ENCODE measurements at regions not wholly inside any gene's neighbourhood (a gene's known extent, or its start where the extent isn't known, plus 50 kb on each side); places are given as distances from the start of the nearest gene placed in this dataset.

DNA sequence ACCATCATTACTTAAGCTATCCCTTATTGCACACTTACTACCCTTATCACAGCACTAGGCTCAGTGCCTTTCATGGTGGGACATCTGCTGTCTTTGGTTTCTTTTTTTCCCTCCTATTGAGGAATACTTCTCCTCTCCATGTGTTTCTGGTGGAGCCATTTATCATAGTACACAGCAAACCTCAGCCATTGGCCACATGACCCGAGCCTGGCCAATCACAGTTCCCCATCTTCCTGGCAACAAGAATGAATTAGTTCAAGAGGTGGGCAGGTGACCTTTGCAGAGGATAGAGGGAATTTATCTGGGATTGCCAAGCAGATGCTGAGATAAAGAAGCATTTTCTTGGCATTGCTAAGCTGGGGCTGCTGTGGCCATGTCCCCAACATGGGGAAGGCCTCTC is 101.1 kb upstream of the ZNF618 start:
- no peak overlapping the region for H3K4me3 ChIP-seq (ENCODE audit: extremely low read depth in 1 of 4, insufficient read depth in 2 of 4, low read depth in 3 of 4, low read length in 4 of 4)
- no peaks in the 10 kb centered on the region for H3K79me1 ChIP-seq (ENCODE audit: low read depth, low read length)
- H2AK5ac ChIP-seq (ENCODE audit: low read depth, low read length), result no peak overlapping the region
- no peaks in the 10 kb centered on the region for H3K9me3 ChIP-seq (ENCODE audit: insufficient read depth in 2 of 2, low read depth in 1 of 2, low read length in 1 of 2)
- no peak overlapping the region for H3K14ac ChIP-seq (ENCODE audit: insufficient read length)
- ChIA-PET POLR2A (ENCODE audit: partially characterized antibody) (no interaction called here), CTCF (ENCODE audit: partially characterized antibody) (interaction anchor here (2.1 kb wide), 1 partner anchor 9 kb away, joined by 5 read pairs; no protein-coding TSS in a partner anchor)
- H3K23ac ChIP-seq (ENCODE audit: insufficient read length), result no peak overlapping the region
- H4K91ac ChIP-seq (replicated peaks; ENCODE audit: insufficient read length, low read length), result no peak overlapping the region
- H2BK5ac ChIP-seq (ENCODE audit: low read depth, low read length), result no peak overlapping the region
- 0 out of 2 replicates have a peak, but pooled peaks have one; percentile 20 for TF ChIP-seq USF2 (IDR thresholded peaks at IDR 0.05; ENCODE audit: low read length)
- no peak for TF ChIP-seq NRF1 (IDR thresholded peaks at IDR 0.05; ENCODE audit: low read depth, low read length)
- TF ChIP-seq HDAC2 (IDR thresholded peaks at IDR 0.05; ENCODE audit: borderline replicate concordance in 1 of 2, low read depth in 2 of 2, low read length in 2 of 2), result no peak
- no peaks in the 10 kb centered on the region for H3K79me2 ChIP-seq (ENCODE audit: control insufficient read depth in 1 of 2, insufficient read depth in 2 of 2, low read length in 2 of 2)
- no peak overlapping the region for H2BK12ac ChIP-seq (ENCODE audit: low read depth, low read length)
- H3K4me1 ChIP-seq (replicated peaks in 1 of 4; ENCODE audit: control insufficient read depth in 3 of 4, insufficient read depth in 4 of 4, low read length in 3 of 4), result no peaks in the 10 kb centered on the region
- no peak overlapping the region for H2BK15ac ChIP-seq (ENCODE audit: low read length)
- H3K36me3 ChIP-seq (ENCODE audit: control insufficient read depth in 2 of 4, insufficient read depth in 4 of 4, low read length in 3 of 4), result no peaks in the 10 kb centered on the region
- no peaks in the 10 kb centered on the region for H4K20me1 ChIP-seq (replicated peaks in 1 of 2; ENCODE audit: control insufficient read depth in 1 of 2, insufficient read depth in 2 of 2, low read length in 2 of 2)
- H2BK120ac ChIP-seq (replicated peaks; ENCODE audit: low read depth, low read length), result no peak overlapping the region
- peak overlapping the region; percentile 77; the same call in 1 of the 2 replicates for H2AFZ ChIP-seq (ENCODE audit: low read length)
- H3K23me2 ChIP-seq (ENCODE audit: low read depth, low read length), result no peaks in the 10 kb centered on the region
- H3K18ac ChIP-seq (ENCODE audit: extremely low read depth, low read length), result no peak overlapping the region
- DNase-seq (ENCODE audit: low read depth in 1 of 2, low spot score in 2 of 2), result peak in 1 of 2 experiments; percentile 33
- H3K9ac ChIP-seq (replicated peaks in 1 of 4; ENCODE audit: extremely low read depth in 1 of 4, low read depth in 3 of 4, low read length in 3 of 4), result no peak overlapping the region
- H3K27me3 ChIP-seq (replicated peaks in 1 of 4; ENCODE audit: control insufficient read depth in 3 of 4, extremely low read depth in 1 of 4, insufficient read depth in 3 of 4, low read length in 3 of 4), result no peaks in the 10 kb centered on the region
- no peak overlapping the region for H3K27ac ChIP-seq (ENCODE audit: low read depth, low read length)
- no peak overlapping the region for H3K56ac ChIP-seq (replicated peaks; ENCODE audit: insufficient read length, low read depth, low read length)
- H4K5ac ChIP-seq (ENCODE audit: insufficient read length, low read depth, low read length), result no peak overlapping the region
- no peak overlapping the region for H3K4me2 ChIP-seq (ENCODE audit: insufficient read depth in 1 of 2, low read depth in 2 of 2, low read length in 2 of 2)
- no peak overlapping the region for H2BK20ac ChIP-seq (ENCODE audit: low read length)
- H3K4ac ChIP-seq (replicated peaks; ENCODE audit: insufficient read length, low read depth, low read length), result no peak overlapping the region
- no peak overlapping the region for H4K8ac ChIP-seq (ENCODE audit: extremely low read depth, insufficient read depth, low read length)
- 94% methylated on average over 1 of the region's 1 CpG; no CpG with 5 or more reads in 1 of the 2 experiments for WGBS, 2 experiments (ENCODE audit: extremely low coverage in 1 of 2, insufficient coverage in 1 of 2, insufficient read length in 1 of 2, insufficient replicate concordance in 2 of 2, low coverage in 1 of 2, low lambda C conversion rate in 2 of 2, missing lambda C conversion rate in 1 of 2)
- FAIRE-seq, result no peak
